Thoracic aorta (tissue), 2 donors: ENCODE measurements at regions not wholly inside any gene's neighbourhood (a gene's known extent, or its start where the extent isn't known, plus 50 kb on each side); places are given as distances from the start of the nearest gene placed in this dataset.

ENCODE experiments used
- ATAC-seq: fragments of 150-250 bp; one replicate; pipeline ENCODE4 v1.8.0; 2017; ENCODE audit warnings: low read depth; ENCODE audit not compliant: insufficient number of reproducible peaks, low FRiP score
- DNase-seq: peaks from one replicate; pipeline ENCODE4 v3.0.0-alpha.2; 2020; ENCODE audit warnings: low spot score
- H3K27ac ChIP-seq, 2 donors: fragments of 200-600 bp; sonication (generic); 1 replicate in 1 of 2; 2 replicates in 1 of 2; pipeline ENCODE4 v1.5.1; 2016; ENCODE audit warnings: mild to moderate bottlenecking in 2 of 2, moderate library complexity in 2 of 2
- H3K27me3 ChIP-seq: fragments of 200-600 bp; sonication (generic); replicated peaks from 2 replicates; pipeline ENCODE4 v1.6.0; 2016; ENCODE audit warnings: mild to moderate bottlenecking; ENCODE audit not compliant: insufficient read depth
- H3K36me3 ChIP-seq: fragments of 200-600 bp; sonication (generic); one replicate; pipeline ENCODE4 v1.5.1; 2016
- H3K4me1 ChIP-seq, 2 donors: fragments of 200-600 bp; sonication (generic); 1 replicate in 1 of 2; 2 replicates in 1 of 2; pipeline versions ENCODE4 v1.5.1 to v1.6.0; 2016; ENCODE audit warnings: low read depth in 2 of 2, mild to moderate bottlenecking in 1 of 2; ENCODE audit not compliant: control insufficient read depth in 1 of 2
- H3K4me3 ChIP-seq: fragments of 200-600 bp; sonication (generic); 2 replicates; pipeline ENCODE4 v1.5.1; 2016; ENCODE audit warnings: mild to moderate bottlenecking
- H3K9me3 ChIP-seq: fragments of 200-600 bp; sonication (generic); 2 replicates; pipeline ENCODE4 v1.5.1; 2016
- CTCF ChIP-seq: fragments of 200-600 bp; sonication (generic); IDR thresholded peaks from one replicate; pipeline ENCODE4 v1.5.1; 2019; ENCODE audit warnings: antibody characterized with exemption

GRCh38 chr18:56166914-56167313 lies 471.5 kb downstream of the TXNL1 start:
- Histone ChIP-seq H3K9me3 (no peaks in the 10 kb centered on the region), H3K4me1 (peaks cover 11 to 30% of the 10 kb centered on the region in 2 donors), H3K4me3 (no peak overlapping the region), H3K27ac (no peak overlapping the region), H3K36me3 (no peaks in the 10 kb centered on the region), H3K27me3 (no peaks in the 10 kb centered on the region)
- DNase-seq (no peak), ATAC-seq (no peak)
- no peak for TF ChIP-seq CTCF

GRCh38 chr18:56165601-56166355 lies 472.6 kb downstream of the TXNL1 start:
- no peak for DNase-seq
- no peak for TF ChIP-seq CTCF
- no peaks in the 10 kb centered on the region for H3K9me3 ChIP-seq
- ATAC-seq = no peak
- H3K4me1 ChIP-seq = peaks cover 11 to 37% of the 10 kb centered on the region in 2 donors
- H3K4me3 ChIP-seq = no peak overlapping the region
- no peaks in the 10 kb centered on the region for H3K27me3 ChIP-seq
- H3K27ac ChIP-seq = no peak overlapping the region
- H3K36me3 ChIP-seq = no peaks in the 10 kb centered on the region

GRCh38 chr18:56162311-56163265 lies 475.8 kb downstream of the TXNL1 start:
- no peak for TF ChIP-seq CTCF
- Histone ChIP-seq H3K4me1 (peaks cover 2 to 24% of the 10 kb centered on the region in 2 donors), H3K4me3 (no peak overlapping the region), H3K27ac (no peak overlapping the region), H3K27me3 (no peaks in the 10 kb centered on the region), H3K9me3 (no peaks in the 10 kb centered on the region), H3K36me3 (no peaks in the 10 kb centered on the region)
- DNase-seq (no peak), ATAC-seq (no peak)

GRCh38 chr18:56161566-56162260 lies 476.7 kb downstream of the TXNL1 start:
- Histone ChIP-seq H3K4me1 (peaks cover 0 to 20% of the 10 kb centered on the region in 2 donors), H3K9me3 (no peaks in the 10 kb centered on the region), H3K27ac (no peak overlapping the region), H3K36me3 (no peaks in the 10 kb centered on the region), H3K4me3 (no peak overlapping the region), H3K27me3 (no peaks in the 10 kb centered on the region)
- TF ChIP-seq CTCF = no peak
- no peak for ATAC-seq
- no peak for DNase-seq

- no peak for TF ChIP-seq CTCF
- Histone ChIP-seq H3K27me3 (no peaks in the 10 kb centered on the region), H3K36me3 (no peaks in the 10 kb centered on the region), H3K4me3 (no peak overlapping the region), H3K4me1 (peaks cover 0 to 19% of the 10 kb centered on the region in 2 donors), H3K9me3 (no peaks in the 10 kb centered on the region), H3K27ac (no peak overlapping the region)
- ATAC-seq = no peak
- no peak for DNase-seq
Measured at GRCh38 chr18:56158676-56159075, 479.7 kb downstream of the TXNL1 start.
